Activated naive CD8-positive, alpha-beta T cell (primary cell): ENCODE measurements at regions not wholly inside any gene's neighbourhood (a gene's known extent, or its start where the extent isn't known, plus 50 kb on each side); places are given as distances from the start of the nearest gene placed in this dataset.
"Not testable (repeated sequence)": the region's sequence is repeated elsewhere in the genome, so short reads cannot be mapped to it uniquely, and the experiment has no call there.

Source experiments
- H3K27ac Mint-ChIP-seq: one replicate; pipeline ENCODE4 v1.8.0; 2021; ENCODE audit warnings: mixed read lengths
- H3K27me3 Mint-ChIP-seq: one replicate; pipeline ENCODE4 v1.8.0; 2021; ENCODE audit warnings: mixed read lengths
- H3K36me3 Mint-ChIP-seq: one replicate; pipeline ENCODE4 v1.8.0; 2021; ENCODE audit warnings: mixed read lengths
- H3K4me1 Mint-ChIP-seq: one replicate; pipeline ENCODE4 v1.8.0; 2021; ENCODE audit warnings: low read depth, mixed read lengths
- H3K4me3 Mint-ChIP-seq: one replicate; pipeline ENCODE4 v1.8.0; 2021; ENCODE audit warnings: mild to moderate bottlenecking, mixed read lengths
- H3K9me3 Mint-ChIP-seq: one replicate; pipeline ENCODE4 v1.8.0; 2021; ENCODE audit warnings: low read depth, mixed read lengths

DNA sequence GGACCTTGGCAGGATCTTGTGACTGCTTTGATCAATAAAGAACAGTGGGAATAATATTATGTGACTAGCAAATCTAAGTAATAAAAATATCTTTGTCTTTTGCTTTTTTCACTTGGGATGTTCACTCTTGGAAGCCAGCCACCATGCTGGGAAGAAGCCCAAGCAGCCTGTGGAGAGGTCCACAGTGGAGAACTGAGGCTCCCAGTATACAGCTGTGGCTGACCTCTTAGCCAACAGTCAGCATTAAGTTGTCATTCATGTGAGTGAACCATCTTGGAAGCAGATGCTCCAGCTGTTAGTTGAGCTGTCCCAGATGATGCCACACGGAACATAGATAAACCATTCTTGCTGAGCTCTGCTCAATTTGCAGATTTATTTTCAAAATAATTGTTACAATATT, 160.0 kb downstream of the OSR1 start:
- H3K9me3 Mint-ChIP-seq = no peaks in the 10 kb centered on the region
- no peak overlapping the region for H3K27ac Mint-ChIP-seq
- no peaks in the 10 kb centered on the region for H3K4me1 Mint-ChIP-seq
- H3K4me3 Mint-ChIP-seq = no peak overlapping the region
- no peaks in the 10 kb centered on the region for H3K27me3 Mint-ChIP-seq
- H3K36me3 Mint-ChIP-seq = no peaks in the 10 kb centered on the region

GRCh38 chr2:19195661-19196060, 162.8 kb downstream of the OSR1 start:
- Mint-ChIP-seq H3K36me3 (no peaks in the 10 kb centered on the region), H3K4me1 (no peaks in the 10 kb centered on the region), H3K27me3 (no peaks in the 10 kb centered on the region), H3K4me3 (no peak overlapping the region), H3K9me3 (no peaks in the 10 kb centered on the region), H3K27ac (no peak overlapping the region)

GRCh38 chr2:19189391-19189790, 169.0 kb downstream of the OSR1 start:
- Mint-ChIP-seq H3K27me3 (peaks cover 2% of the 10 kb centered on the region), H3K9me3 (peaks cover 3% of the 10 kb centered on the region), H3K27ac (no peak overlapping the region), H3K36me3 (peaks cover 4% of the 10 kb centered on the region), H3K4me1 (no peaks in the 10 kb centered on the region), H3K4me3 (no peak overlapping the region)

GRCh38 chr2:19187323-19188020, 171.0 kb downstream of the OSR1 start:
- no peak overlapping the region for H3K27ac Mint-ChIP-seq
- H3K27me3 Mint-ChIP-seq = peaks cover 2% of the 10 kb centered on the region
- peaks cover 4% of the 10 kb centered on the region for H3K9me3 Mint-ChIP-seq
- H3K36me3 Mint-ChIP-seq = peaks cover 4% of the 10 kb centered on the region
- no peaks in the 10 kb centered on the region for H3K4me1 Mint-ChIP-seq
- no peak overlapping the region for H3K4me3 Mint-ChIP-seq

- H3K4me1 Mint-ChIP-seq = no peaks in the 10 kb centered on the region
- peaks cover 26% of the 10 kb centered on the region for H3K9me3 Mint-ChIP-seq
- H3K36me3 Mint-ChIP-seq = peaks cover 4% of the 10 kb centered on the region
- H3K27me3 Mint-ChIP-seq = peaks cover 2% of the 10 kb centered on the region
- no peak overlapping the region for H3K4me3 Mint-ChIP-seq
- H3K27ac Mint-ChIP-seq = no peak overlapping the region
Measured at GRCh38 chr2:19185086-19185485, 173.3 kb downstream of the OSR1 start.

DNA sequence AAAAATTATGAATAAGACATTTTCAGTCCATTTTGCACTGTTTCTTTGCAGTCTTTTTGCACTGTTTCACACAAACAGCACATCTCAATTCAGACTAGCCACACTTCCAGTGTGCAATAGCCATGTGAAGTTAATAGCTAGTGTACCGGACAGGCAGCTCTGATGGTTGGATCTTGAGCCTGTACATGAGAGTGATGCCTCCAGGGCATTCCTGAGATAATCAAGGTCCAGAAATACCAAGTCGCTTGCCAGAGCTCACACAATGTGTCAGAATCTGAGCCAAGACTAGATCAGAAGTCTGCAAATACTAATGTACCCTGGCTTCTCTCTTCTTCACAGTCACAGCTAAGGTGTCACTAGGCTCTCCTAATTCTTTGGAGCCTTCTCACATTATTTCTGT, 180.2 kb downstream of the OSR1 start:
- no peaks in the 10 kb centered on the region for H3K36me3 Mint-ChIP-seq
- H3K27me3 Mint-ChIP-seq = no peaks in the 10 kb centered on the region
- H3K4me3 Mint-ChIP-seq = no peak overlapping the region
- H3K27ac Mint-ChIP-seq = no peak overlapping the region
- peaks cover 26% of the 10 kb centered on the region for H3K9me3 Mint-ChIP-seq
- H3K4me1 Mint-ChIP-seq = no peaks in the 10 kb centered on the region

- no peaks in the 10 kb centered on the region for H3K36me3 Mint-ChIP-seq
- H3K27ac Mint-ChIP-seq = no peak overlapping the region
- no peak overlapping the region for H3K4me3 Mint-ChIP-seq
Measured at GRCh38 chr2:19176977-19177376, 181.4 kb downstream of the OSR1 start.

DNA sequence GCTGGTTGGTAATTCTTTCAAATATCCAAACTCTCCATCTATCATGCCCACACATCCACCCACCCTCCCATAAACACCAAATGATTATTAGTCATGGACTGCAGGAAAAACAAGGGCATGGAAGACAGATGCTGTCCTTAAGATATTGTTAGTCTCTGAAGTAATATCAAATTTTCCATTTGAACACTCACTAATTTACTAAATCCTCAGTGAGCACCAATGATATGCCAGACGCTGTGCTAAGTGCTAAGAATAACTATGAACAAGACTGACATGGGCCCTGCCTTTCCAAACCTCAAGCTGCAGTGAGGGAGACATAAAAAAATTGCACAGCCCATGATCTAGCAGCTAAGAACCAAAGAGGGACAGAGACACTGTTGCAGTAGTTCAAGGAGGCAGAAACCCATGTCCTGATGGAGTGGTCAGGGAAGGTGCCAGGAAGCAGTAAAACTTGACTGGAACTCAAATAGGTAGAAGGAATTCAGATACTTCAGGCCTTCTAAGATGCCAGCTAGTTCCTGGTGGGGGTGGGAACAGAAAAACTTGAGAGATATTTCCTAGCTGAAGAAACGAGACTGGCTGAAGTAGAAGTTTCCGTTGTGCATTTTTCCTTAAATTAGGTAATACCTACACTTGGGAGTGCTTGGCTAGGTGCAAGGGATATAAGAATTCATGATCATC, 182.1 kb downstream of the OSR1 start:
- no peak overlapping the region for H3K27ac Mint-ChIP-seq
- no peaks in the 10 kb centered on the region for H3K36me3 Mint-ChIP-seq
- no peaks in the 10 kb centered on the region for H3K27me3 Mint-ChIP-seq
- no peak overlapping the region for H3K4me3 Mint-ChIP-seq
- no peaks in the 10 kb centered on the region for H3K4me1 Mint-ChIP-seq
- peaks cover 15% of the 10 kb centered on the region for H3K9me3 Mint-ChIP-seq

More at GRCh38 chr2:19176977-19177376, 181.4 kb downstream of the OSR1 start:
- Mint-ChIP-seq H3K9me3 (peaks cover 20% of the 10 kb centered on the region), H3K4me1 (no peaks in the 10 kb centered on the region), H3K27me3 (no peaks in the 10 kb centered on the region)

- Mint-ChIP-seq H3K36me3 (no peaks in the 10 kb centered on the region), H3K4me1 (no peaks in the 10 kb centered on the region), H3K4me3 (no peak overlapping the region), H3K27me3 (no peaks in the 10 kb centered on the region), H3K27ac (no peak overlapping the region), H3K9me3 (no peaks in the 10 kb centered on the region)
Measured at GRCh38 chr2:19174176-19174575, 184.2 kb downstream of the OSR1 start.

DNA sequence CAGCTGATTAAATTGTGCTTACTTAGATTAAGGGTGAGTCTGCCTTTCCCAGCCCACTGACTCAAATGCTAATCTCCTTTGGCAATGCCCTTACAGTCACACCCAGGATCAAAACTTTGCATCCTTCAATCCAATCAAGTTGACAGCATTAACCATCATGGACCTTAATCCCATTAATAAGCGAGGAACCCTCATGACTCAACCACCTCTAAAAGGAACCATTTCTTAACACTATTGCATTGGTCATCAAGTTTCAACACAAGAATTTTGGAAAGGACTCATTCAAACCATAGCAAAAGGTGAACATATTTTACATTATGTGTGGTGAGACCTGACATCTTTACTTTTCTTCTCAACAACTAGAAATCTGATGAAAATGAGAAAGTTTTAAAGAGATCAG, 187.0 kb downstream of the OSR1 start:
- H3K36me3 Mint-ChIP-seq = no peaks in the 10 kb centered on the region
- no peaks in the 10 kb centered on the region for H3K4me1 Mint-ChIP-seq
- H3K9me3 Mint-ChIP-seq = peaks cover 5% of the 10 kb centered on the region
- no peak overlapping the region for H3K4me3 Mint-ChIP-seq
- H3K27me3 Mint-ChIP-seq = no peaks in the 10 kb centered on the region
- no peak overlapping the region for H3K27ac Mint-ChIP-seq

- H3K27ac Mint-ChIP-seq = no peak overlapping the region
- H3K36me3 Mint-ChIP-seq = no peaks in the 10 kb centered on the region
- no peak overlapping the region for H3K4me3 Mint-ChIP-seq
- peaks cover 5% of the 10 kb centered on the region for H3K9me3 Mint-ChIP-seq
- no peaks in the 10 kb centered on the region for H3K27me3 Mint-ChIP-seq
- no peaks in the 10 kb centered on the region for H3K4me1 Mint-ChIP-seq
Measured at GRCh38 chr2:19169134-19169768, 189.2 kb downstream of the OSR1 start.

DNA sequence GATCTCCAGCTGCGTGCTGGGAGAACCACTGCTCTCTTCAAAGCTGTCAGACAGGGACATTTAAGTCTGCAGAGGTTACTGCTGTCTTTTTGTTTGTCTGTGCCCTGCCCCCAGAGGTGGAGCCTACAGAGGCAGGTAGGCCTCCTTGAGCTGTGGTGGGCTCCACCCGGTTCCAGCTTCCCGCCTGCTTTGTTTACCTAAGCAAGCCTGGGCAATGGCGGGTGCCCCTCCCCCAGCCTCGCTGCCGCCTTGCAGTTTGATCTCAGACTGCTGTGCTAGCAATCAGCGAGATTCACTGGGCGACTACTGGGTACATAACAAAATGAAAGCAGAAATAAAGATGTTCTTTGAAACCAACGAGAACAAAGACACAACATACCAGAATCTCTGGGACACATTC, 194.3 kb downstream of the OSR1 start:
- peaks cover 18% of the 10 kb centered on the region for H3K9me3 Mint-ChIP-seq
- not testable (repeated sequence) for H3K4me3 Mint-ChIP-seq, H3K27me3 Mint-ChIP-seq, H3K4me1 Mint-ChIP-seq, H3K27ac Mint-ChIP-seq, H3K36me3 Mint-ChIP-seq

- Mint-ChIP-seq H3K36me3 (no peaks in the 10 kb centered on the region), H3K4me1 (no peaks in the 10 kb centered on the region), H3K27me3 (no peaks in the 10 kb centered on the region), H3K9me3 (peaks cover 13% of the 10 kb centered on the region), H3K27ac (no peak overlapping the region), H3K4me3 (no peak overlapping the region)
Measured at GRCh38 chr2:19158896-19159295, 199.5 kb downstream of the OSR1 start.

GRCh38 chr2:19158211-19158610, 200.2 kb downstream of the OSR1 start:
- Mint-ChIP-seq H3K36me3 (no peaks in the 10 kb centered on the region), H3K4me3 (no peak overlapping the region), H3K9me3 (peaks cover 13% of the 10 kb centered on the region), H3K4me1 (no peaks in the 10 kb centered on the region), H3K27me3 (no peaks in the 10 kb centered on the region), H3K27ac (no peak overlapping the region)

GRCh38 chr2:19156646-19157045, 201.8 kb downstream of the OSR1 start:
- Mint-ChIP-seq H3K27me3 (peaks cover 1% of the 10 kb centered on the region), H3K9me3 (peaks cover 25% of the 10 kb centered on the region), H3K27ac (no peak overlapping the region), H3K4me3 (no peak overlapping the region), H3K4me1 (no peaks in the 10 kb centered on the region), H3K36me3 (no peaks in the 10 kb centered on the region)
